GM12878 (cell line): ENCODE measurements at regions not wholly inside any gene's neighbourhood (a gene's known extent, or its start where the extent isn't known, plus 50 kb on each side); places are given as distances from the start of the nearest gene placed in this dataset.

Experiments used
- ATAC-seq: fragments of 200-7000 bp; cut with Tn5 transposase; 3 replicates; pipeline ENCODE4 v1.9.1; 2020; ENCODE audit warnings: mild to moderate bottlenecking, moderate library complexity
- BruUV-seq: library from RNA; stranded (reverse); fragments of 400-500 nt; replicated peaks from 2 replicates; lab custom pipeline; 2021; lab: Mats Ljungman, UMichigan
- CTCF ChIA-PET: fragments of 300-600 bp; sonication (Branson Sonifier 250); formaldehyde crosslinking; extraction: SDS; loops from one replicate; lab custom pipeline; 2021; ENCODE audit warnings: inconsistent platforms; lab: Yijun Ruan, JAX
- POLR2A ChIA-PET: fragments of 350-600 bp; formaldehyde crosslinking; extraction: SDS; loops from one replicate; lab custom pipeline; 2021; ENCODE audit warnings: inconsistent platforms; lab: Charles Lee
- RAD21 ChIA-PET: fragments of 300-600 bp; sonication (Branson Sonifier 250); formaldehyde crosslinking; loops from one replicate; lab custom pipeline; 2023; ENCODE audit warnings: antibody characterized with exemption; ENCODE audit not compliant: unreplicated experiment; lab: Charles Lee
- SMC1A ChIA-PET: fragments of 300-600 bp; sonication (Branson Sonifier 250); formaldehyde crosslinking; loops from one replicate; lab custom pipeline; 2023; ENCODE audit not compliant: unreplicated experiment, uncharacterized antibody; lab: Charles Lee
- DNase-seq: peaks from one replicate; pipeline ENCODE4 v3.0.0-alpha.2; 2011; ENCODE audit warnings: low read depth, low spot score
- FAIRE-seq: peaks from 3 replicates; lab custom pipeline; 2011; peaks lifted over from hg19 to GRCh38; lab: Jason Lieb, UNC
- H2AFZ ChIP-seq: 2 replicates; pipeline ENCODE4 v1.6.0; 2011; ENCODE audit warnings: low read depth, low read length, control low read depth; ENCODE audit not compliant: control insufficient read depth
- H3K27ac ChIP-seq: 2 replicates; pipeline ENCODE4 v1.5.1; 2011; ENCODE audit warnings: control low read depth; ENCODE audit not compliant: control insufficient read depth, insufficient read depth
- H3K27me3 ChIP-seq, 2 experiments: replicated peaks in 1 of 2; 2 replicates each; pipeline versions ENCODE4 v1.6.0 to v1.6.1; 2011; ENCODE audit warnings: low read length in 1 of 2; ENCODE audit not compliant: control insufficient read depth in 2 of 2, insufficient read depth in 2 of 2
- H3K36me3 ChIP-seq, 2 experiments: 2 replicates each; pipeline ENCODE4 v1.5.1; 2011; ENCODE audit warnings: low read length in 1 of 2; ENCODE audit not compliant: control insufficient read depth in 2 of 2, insufficient read depth in 2 of 2
- H3K4me1 ChIP-seq: 2 replicates; pipeline ENCODE4 v1.6.1; 2011; ENCODE audit warnings: mild to moderate bottlenecking, low read length, moderate library complexity, mixed read lengths; ENCODE audit not compliant: control insufficient read depth, insufficient read depth
- H3K4me2 ChIP-seq: 2 replicates; pipeline ENCODE4 v1.6.0; 2011; ENCODE audit warnings: control low read depth; ENCODE audit not compliant: control insufficient read depth, insufficient read depth
- H3K4me3 ChIP-seq: fragments of 200-600 bp; sonication (generic); 2 replicates; pipeline ENCODE4 v1.5.1; 2016
- H3K79me2 ChIP-seq: 2 replicates; pipeline ENCODE4 v1.6.0; 2011; ENCODE audit warnings: low read length; ENCODE audit not compliant: control insufficient read depth, insufficient read depth
- H3K9ac ChIP-seq: 2 replicates; pipeline ENCODE4 v1.8.0; 2011; ENCODE audit warnings: low read length, control low read depth, mixed read lengths; ENCODE audit not compliant: control insufficient read depth, insufficient read depth
- H3K9me3 ChIP-seq: replicated peaks from 3 replicates; pipeline ENCODE4 v1.5.1; 2011; ENCODE audit warnings: mild to moderate bottlenecking, low read length; ENCODE audit not compliant: control insufficient read depth, insufficient read depth
- H4K20me1 ChIP-seq: 2 replicates; pipeline ENCODE4 v1.6.0; 2011; ENCODE audit not compliant: control insufficient read depth, insufficient read depth
- CBFB ChIP-seq: IDR thresholded peaks from 2 replicates; pipeline ENCODE4 v1.6.1; 2016; ENCODE audit warnings: antibody characterized with exemption, low read depth
- CUX1 ChIP-seq: IDR thresholded peaks from 2 replicates; pipeline ENCODE4 v1.6.1; 2012; ENCODE audit warnings: improper control_type of control experiment, low read depth, low read length; ENCODE audit not compliant: insufficient replicate concordance
- FOS ChIP-seq: IDR thresholded peaks from 3 replicates; pipeline ENCODE4 v1.6.1; 2011; ENCODE audit warnings: borderline replicate concordance; ENCODE audit not compliant: insufficient read length; ENCODE audit errors: extremely low read depth
- MTA2 ChIP-seq: fragments of 450-650 bp; IDR thresholded peaks from 2 replicates; pipeline ENCODE4 v1.6.1; 2016; ENCODE audit warnings: low read depth, mild to moderate bottlenecking, moderate library complexity
- MYB ChIP-seq: fragments of 150-350 bp; IDR thresholded peaks from 2 replicates; pipeline ENCODE4 v1.6.1; 2014; ENCODE audit warnings: mild to moderate bottlenecking, low read depth, low read length, borderline replicate concordance
- POLR2AphosphoS2 ChIP-seq: IDR thresholded peaks from 2 replicates; pipeline ENCODE4 v1.6.1; 2011; ENCODE audit warnings: low read depth, mild to moderate bottlenecking, low read length, improper control_type of control experiment, moderate library complexity
- PRDM15 ChIP-seq: fragments of 450-650 bp; formaldehyde crosslinking; IDR thresholded peaks from 2 replicates; pipeline ENCODE4 v1.4.0; 2020; ENCODE audit warnings: mild to moderate bottlenecking, moderate library complexity
- RBBP5 ChIP-seq: fragments of 200-600 bp; sonication (generic); conservative IDR thresholded peaks from 2 replicates; pipeline ENCODE4 v1.6.1; 2016
- RCOR1 ChIP-seq: conservative IDR thresholded peaks from 2 replicates; pipeline ENCODE4 v1.6.1; 2012; ENCODE audit warnings: low read depth, low read length, improper control_type of control experiment
- RUNX3 ChIP-seq: IDR thresholded peaks from 2 replicates; pipeline ENCODE4 v1.6.1; 2012; ENCODE audit warnings: low read length, inconsistent platforms
- SMAD5 ChIP-seq: IDR thresholded peaks from 2 replicates; pipeline ENCODE4 v1.6.1; 2016; ENCODE audit warnings: antibody characterized with exemption, low read depth
- SMARCA5 ChIP-seq: fragments of 450-650 bp; IDR thresholded peaks from 2 replicates; pipeline ENCODE4 v1.6.1; 2017; ENCODE audit warnings: mild to moderate bottlenecking
- SUZ12 ChIP-seq: fragments of 200-600 bp; sonication (generic); IDR thresholded peaks from one replicate; pipeline ENCODE4 v1.6.1; 2018; ENCODE audit warnings: antibody characterized with exemption, mild to moderate bottlenecking; ENCODE audit not compliant: unreplicated experiment
- WGBS: methylation state at CpG from one replicate; pipeline ENCODE4 v1.1.6; 2016; ENCODE audit warnings: low lambda C conversion rate; ENCODE audit not compliant: insufficient replicate concordance, insufficient coverage; ENCODE audit errors: missing lambda C conversion rate; 5-methylcytosine and 5-hydroxymethylcytosine counted together
- in situ Hi-C: fragments of 300-500 bp; cut with MboI; formaldehyde crosslinking; loops from 9 replicates; pipeline ENCODE4 v1.14.3; 2018; ENCODE audit warnings: mixed read lengths
- intact Hi-C: fragments of 100-400 bp; cut with micrococcal nuclease; formaldehyde crosslinking; loops from one replicate; pipeline ENCODE4 v1.14.2; 2022; ENCODE audit not compliant: unreplicated experiment

GRCh38 chr18:65527879-65528633, 222.8 kb upstream of the CDH7 start (continued):
- no peak for TF ChIP-seq SUZ12

- H3K79me2 ChIP-seq, result no peaks in the 10 kb centered on the region
- H2AFZ ChIP-seq, result no peak overlapping the region
- no peaks in the 10 kb centered on the region for H4K20me1 ChIP-seq
- H3K9me3 ChIP-seq, result no peaks in the 10 kb centered on the region
- no peak overlapping the region for H3K9ac ChIP-seq
- no peak for FAIRE-seq
- H3K36me3 ChIP-seq, result no peaks in the 10 kb centered on the region
- H3K4me3 ChIP-seq, result no peak overlapping the region
- TF ChIP-seq SMARCA5 (no peak), MTA2 (no peak), RCOR1 (no peak), RBBP5 (no peak), FOS (no peak), MYB (no peak), POLR2AphosphoS2 (no peak), RUNX3 (no peak), CUX1 (no peak), CBFB (no peak), SMAD5 (no peak), SUZ12 (no peak), PRDM15 (CRISPR knock-in tag) (no peak)
- TF ChIP-seq, all 136 proteins: peak for 0
- no peaks in the 10 kb centered on the region for H3K4me1 ChIP-seq
- no TSS peak for BruUV-seq
- 0% methylated on average over 1 of the region's 1 CpG for WGBS
- CTCF ChIA-PET, result no interaction called here
- in situ Hi-C loops, result no loop called here
- SMC1A ChIA-PET, result no interaction called here
- RAD21 ChIA-PET, result no interaction called here
- no peak overlapping the region for H3K4me2 ChIP-seq
- H3K27ac ChIP-seq, result no peak overlapping the region
- POLR2A ChIA-PET, result no interaction called here
- no peak for DNase-seq
- ATAC-seq, result no peak
- H3K27me3 ChIP-seq, result no peaks in the 10 kb centered on the region
- intact Hi-C loops, result no loop called here
Measured at GRCh38 chr18:65526099-65526498, 224.7 kb upstream of the CDH7 start.
